Body of pancreas (tissue), 4 donors: ENCODE measurements at regions not wholly inside any gene's neighbourhood (a gene's known extent, or its start where the extent isn't known, plus 50 kb on each side); places are given as distances from the start of the nearest gene placed in this dataset.

Source experiments
- ATAC-seq: fragments of 150-250 bp; one replicate; pipeline ENCODE4 v1.9.1; 2016
- DNase-seq, 4 donors: peaks; one replicate each; pipeline ENCODE4 v3.0.0-alpha.2; 2019
- H3K27ac ChIP-seq, 4 donors: fragments of 200-600 bp; sonication (generic); 1 replicate in 3 of 4; 2 replicates in 1 of 4; pipeline versions ENCODE4 v1.5.1 to v1.6.1; 2016 to 2019; ENCODE audit warnings: mild to moderate bottlenecking in 1 of 4, mixed read lengths in 1 of 4, moderate library complexity in 1 of 4
- H3K27me3 ChIP-seq, 2 donors: fragments of 200-600 bp; sonication (generic); one replicate each; pipeline ENCODE4 v1.6.0; 2016; ENCODE audit warnings: mild to moderate bottlenecking in 1 of 2
- H3K36me3 ChIP-seq, 2 donors: fragments of 200-600 bp; sonication (generic); replicated peaks in 1 of 2; 2 replicates each; pipeline ENCODE4 v1.5.1; 2016; ENCODE audit warnings: low read depth in 2 of 2; ENCODE audit not compliant: insufficient read depth in 1 of 2
- H3K4me1 ChIP-seq: fragments of 200-600 bp; sonication (generic); one replicate; pipeline ENCODE4 v1.6.0; 2016
- H3K4me3 ChIP-seq, 2 donors: fragments of 200-600 bp; sonication (generic); 1 replicate in 1 of 2; 2 replicates in 1 of 2; pipeline ENCODE4 v1.5.1; 2016 to 2019
- H3K9me3 ChIP-seq, 3 donors: fragments of 200-600 bp; sonication (generic); 1 replicate in 2 of 3; 2 replicates in 1 of 3; pipeline ENCODE4 v1.5.1; 2016
- POLR2A ChIP-seq, 3 donors: fragments of 450-650 bp; IDR thresholded peaks; one replicate each; pipeline ENCODE4 v1.6.1; 2016; ENCODE audit warnings: antibody characterized with exemption in 3 of 3, mild to moderate bottlenecking in 2 of 3
- WGBS, 2 donors: methylation state at CpG; one replicate each; pipeline ENCODE4 v1.1.5; 2017; 5-methylcytosine and 5-hydroxymethylcytosine counted together
- intact Hi-C: fragments of 100-400 bp; cut with DNase I; formaldehyde crosslinking; loops from one replicate; pipeline ENCODE4 v1.15.1; 2023
- TF ChIP-seq, protein P1 (sequence below), 7 experiments: fragments of 450-650 bp in 4 of 7; fragments of 200-600 bp in 3 of 7; sonication (generic) in 3 of 7; IDR thresholded peaks; one replicate each; pipeline ENCODE4 v1.5.1; 2016 to 2019; ENCODE audit warnings: antibody characterized with exemption in 7 of 7

DNA sequence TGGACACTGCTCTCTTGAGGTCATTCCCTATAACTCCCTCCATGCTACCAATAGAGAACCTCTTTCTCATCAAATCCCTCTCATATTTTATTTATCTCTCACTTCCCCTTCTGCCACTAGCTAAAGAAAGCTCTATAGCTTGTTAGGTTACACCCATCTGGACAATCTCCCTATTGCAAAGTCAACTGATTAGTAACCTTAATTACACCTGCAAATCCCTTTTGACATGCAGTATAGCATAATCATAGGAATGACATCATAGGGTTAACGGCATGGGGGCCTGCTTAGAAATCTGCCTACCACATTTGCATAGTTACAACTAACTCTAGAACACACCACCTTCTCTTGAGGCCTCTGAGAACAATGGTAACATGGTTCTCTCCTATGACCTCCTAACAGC is 181.2 kb downstream of the EMP1 start:
- Histone ChIP-seq H3K4me1 (no peaks in the 10 kb centered on the region), H3K36me3 (no peaks in the 10 kb centered on the region), H3K27me3 (no peaks in the 10 kb centered on the region), H3K9me3 (no peaks in the 10 kb centered on the region), H3K27ac (no peak overlapping the region), H3K4me3 (no peak overlapping the region)
- ATAC-seq (no peak), DNase-seq (no peak)
- 35 to 55% methylated on average over 1 of the region's 1 CpG for WGBS, 2 donors
- TF ChIP-seq, protein P1, sequence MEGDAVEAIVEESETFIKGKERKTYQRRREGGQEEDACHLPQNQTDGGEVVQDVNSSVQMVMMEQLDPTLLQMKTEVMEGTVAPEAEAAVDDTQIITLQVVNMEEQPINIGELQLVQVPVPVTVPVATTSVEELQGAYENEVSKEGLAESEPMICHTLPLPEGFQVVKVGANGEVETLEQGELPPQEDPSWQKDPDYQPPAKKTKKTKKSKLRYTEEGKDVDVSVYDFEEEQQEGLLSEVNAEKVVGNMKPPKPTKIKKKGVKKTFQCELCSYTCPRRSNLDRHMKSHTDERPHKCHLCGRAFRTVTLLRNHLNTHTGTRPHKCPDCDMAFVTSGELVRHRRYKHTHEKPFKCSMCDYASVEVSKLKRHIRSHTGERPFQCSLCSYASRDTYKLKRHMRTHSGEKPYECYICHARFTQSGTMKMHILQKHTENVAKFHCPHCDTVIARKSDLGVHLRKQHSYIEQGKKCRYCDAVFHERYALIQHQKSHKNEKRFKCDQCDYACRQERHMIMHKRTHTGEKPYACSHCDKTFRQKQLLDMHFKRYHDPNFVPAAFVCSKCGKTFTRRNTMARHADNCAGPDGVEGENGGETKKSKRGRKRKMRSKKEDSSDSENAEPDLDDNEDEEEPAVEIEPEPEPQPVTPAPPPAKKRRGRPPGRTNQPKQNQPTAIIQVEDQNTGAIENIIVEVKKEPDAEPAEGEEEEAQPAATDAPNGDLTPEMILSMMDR (IDR thresholded peaks at IDR 0.05) = no peak
- no peak for TF ChIP-seq POLR2A (IDR thresholded peaks at IDR 0.05)
- intact Hi-C loops = no loop called here

DNA sequence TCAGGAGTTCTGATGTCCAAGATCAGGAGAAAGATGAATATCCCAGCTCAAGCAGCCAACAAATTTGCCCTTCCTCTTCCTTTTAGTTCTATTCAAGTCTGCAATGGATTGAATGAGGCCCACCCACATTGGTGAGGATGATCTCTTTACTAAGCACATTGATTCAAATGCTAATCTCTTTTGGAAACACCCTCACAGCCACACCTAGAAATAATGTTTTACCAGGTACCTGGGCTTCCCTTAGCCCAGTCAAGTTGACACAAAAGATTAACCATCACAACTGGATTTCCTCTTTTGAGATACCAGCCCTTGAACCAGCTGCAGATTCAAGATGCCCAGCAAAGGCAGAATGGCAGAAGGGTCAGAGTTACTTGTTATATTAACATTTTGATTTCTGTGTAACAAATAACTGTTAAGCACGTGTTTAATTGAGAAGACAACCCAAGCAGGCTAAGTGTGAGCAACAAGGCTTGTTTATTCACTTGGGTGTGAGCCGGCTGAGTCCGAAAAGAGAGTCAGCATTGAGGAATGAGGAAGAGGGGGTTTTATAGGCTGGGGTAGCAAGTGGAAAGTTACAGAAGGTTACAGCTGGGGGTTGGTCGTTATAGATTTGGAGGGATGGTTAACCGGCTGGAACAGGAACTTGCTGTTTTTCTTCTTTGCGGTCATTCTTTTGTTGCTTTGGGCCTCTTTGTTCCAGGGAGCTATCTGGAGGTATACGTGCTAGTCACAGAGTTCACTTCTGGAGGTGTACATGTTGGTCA is 180.3 kb downstream of the EMP1 start:
- 80 to 90% methylated on average over 7 of the region's 7 CpGs for WGBS, 2 donors
- TF ChIP-seq, protein P1 (IDR thresholded peaks at IDR 0.05) = no peak
- no peak for TF ChIP-seq POLR2A (IDR thresholded peaks at IDR 0.05)
- DNase-seq = no peak
- H3K4me1 ChIP-seq = no peaks in the 10 kb centered on the region
- no peak overlapping the region for H3K4me3 ChIP-seq
- intact Hi-C loops = no loop called here
- H3K27me3 ChIP-seq = no peaks in the 10 kb centered on the region
- no peak overlapping the region for H3K27ac ChIP-seq
- no peaks in the 10 kb centered on the region for H3K36me3 ChIP-seq
- H3K9me3 ChIP-seq = no peaks in the 10 kb centered on the region
- no peak for ATAC-seq

DNA sequence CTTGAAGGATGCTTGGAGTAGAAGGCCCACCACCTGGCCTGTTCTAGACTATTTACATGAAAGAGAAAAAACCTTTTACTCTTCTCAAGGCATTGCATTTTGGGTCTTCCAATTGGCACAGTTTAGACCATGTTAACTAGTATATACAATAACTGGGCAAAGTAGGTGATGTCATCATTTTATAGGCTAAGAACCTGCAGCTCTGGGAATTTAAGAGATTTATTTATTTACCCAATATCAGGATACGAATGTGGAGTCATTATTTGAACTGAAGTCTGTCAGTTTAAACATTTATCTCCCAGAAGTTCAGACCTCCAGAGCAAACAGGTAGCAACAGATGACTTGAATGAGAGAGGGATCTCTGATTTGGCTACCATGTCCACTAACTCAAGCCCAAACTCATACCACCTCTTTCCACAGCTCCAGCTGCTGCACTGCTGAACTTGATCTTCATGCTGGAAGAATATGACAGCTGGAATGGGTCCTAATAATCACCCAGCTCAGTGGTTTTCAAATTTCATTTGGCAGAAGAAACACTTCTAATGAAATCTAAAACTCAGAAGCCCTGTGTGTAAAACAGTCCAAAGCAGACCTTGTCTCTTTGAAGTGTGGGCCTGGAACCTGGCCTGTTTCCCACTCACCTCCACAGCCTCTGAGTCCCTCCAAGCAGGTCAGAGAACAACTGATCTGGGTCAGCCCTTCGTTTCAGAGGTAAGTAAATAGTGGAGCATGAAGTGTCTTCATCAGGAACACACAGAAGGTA is 179.2 kb downstream of the EMP1 start:
- intact Hi-C loops = no loop called here
- TF ChIP-seq POLR2A (IDR thresholded peaks at IDR 0.05) = no peak
- TF ChIP-seq, protein P1 (IDR thresholded peaks at IDR 0.05) = no peak
- H3K4me3 ChIP-seq = no peak overlapping the region
- H3K27me3 ChIP-seq = no peaks in the 10 kb centered on the region
- DNase-seq = no peak
- 43 to 48% methylated on average over 2 of the region's 2 CpGs for WGBS, 2 donors
- H3K36me3 ChIP-seq = no peaks in the 10 kb centered on the region
- peaks cover 5% of the 10 kb centered on the region for H3K4me1 ChIP-seq
- no peaks in the 10 kb centered on the region for H3K9me3 ChIP-seq
- H3K27ac ChIP-seq = no peak overlapping the region
- ATAC-seq = no peak

DNA sequence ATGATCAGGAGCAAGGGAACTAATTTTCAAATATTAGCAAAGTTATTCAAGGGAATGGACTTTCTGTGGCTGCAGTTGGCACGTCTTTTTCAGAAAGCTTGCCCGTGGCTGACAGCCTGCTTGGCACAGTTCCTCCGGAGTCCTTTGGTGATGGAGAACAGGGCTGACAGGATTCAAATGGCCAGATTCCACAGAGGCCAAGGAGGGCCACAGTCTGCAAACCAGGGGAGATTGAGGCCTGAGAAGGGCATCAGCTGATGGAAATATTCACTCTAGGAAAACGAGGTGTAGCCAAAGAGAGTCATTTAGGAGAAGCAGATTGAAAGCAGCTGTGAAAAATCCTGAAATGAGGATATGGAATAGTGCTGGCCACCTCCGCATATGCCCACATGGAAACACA is 178.3 kb downstream of the EMP1 start:
- H3K4me3 ChIP-seq = no peak overlapping the region
- H3K4me1 ChIP-seq = peaks cover 8% of the 10 kb centered on the region
- no peak for DNase-seq
- ATAC-seq = no peak
- H3K36me3 ChIP-seq = no peaks in the 10 kb centered on the region
- no peak for TF ChIP-seq POLR2A (IDR thresholded peaks at IDR 0.05)
- TF ChIP-seq, protein P1 (IDR thresholded peaks at IDR 0.05) = no peak
- no peaks in the 10 kb centered on the region for H3K27me3 ChIP-seq
- WGBS, 2 donors = 54 to 56% methylated on average over 5 of the region's 5 CpGs
- H3K9me3 ChIP-seq = no peaks in the 10 kb centered on the region
- intact Hi-C loops = no loop called here
- no peak overlapping the region for H3K27ac ChIP-seq
